ENCODE measurements at regions not wholly inside any gene's neighbourhood (a gene's known extent, or its start where the extent isn't known, plus 50 kb on each side); places are given as distances from the start of the nearest gene placed in this dataset.

DNA sequence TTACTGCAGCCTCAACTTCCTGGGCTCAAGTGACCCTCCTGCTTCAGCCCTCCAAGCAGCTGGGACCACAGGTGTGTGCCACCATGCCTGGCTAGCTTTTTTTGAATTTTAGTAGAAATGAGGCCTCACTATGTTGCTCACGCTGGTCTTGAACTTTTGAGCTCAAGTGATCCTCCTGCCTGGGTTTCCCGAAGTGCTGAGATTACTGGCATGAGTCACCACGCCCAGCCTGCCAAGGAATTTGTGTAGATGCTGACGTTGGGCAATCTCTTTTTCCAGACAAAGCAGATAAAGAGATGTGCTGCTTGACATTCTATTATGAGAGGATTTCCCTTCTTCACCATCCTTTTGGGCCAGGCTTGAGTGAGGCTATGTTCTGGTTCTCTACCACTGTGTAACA lies 254.5 kb upstream of the RPS6KA3 start:
- no peak for DNase-seq (ENCODE audit: low read depth)

DNA sequence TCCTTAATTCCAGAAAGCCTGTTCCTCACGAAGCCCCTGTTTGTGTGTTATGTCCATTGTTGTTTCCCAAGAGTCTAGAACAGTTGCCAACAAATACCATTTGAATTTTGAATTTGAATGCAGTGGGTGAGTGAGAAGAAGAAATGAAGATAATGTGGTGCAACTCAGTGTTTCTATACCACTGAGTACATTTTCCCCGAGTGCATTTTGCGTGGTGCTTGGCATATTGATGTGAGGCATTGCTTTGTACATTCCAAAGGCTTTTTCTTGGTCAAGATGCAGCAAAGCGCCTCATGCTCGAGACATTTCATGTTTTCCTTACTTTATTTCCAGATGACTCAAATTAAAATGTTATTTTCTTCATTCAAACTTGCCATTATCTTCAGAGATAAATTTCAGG lies 253.1 kb upstream of the RPS6KA3 start:
- DNase-seq (ENCODE audit: low read depth): no peak

DNA sequence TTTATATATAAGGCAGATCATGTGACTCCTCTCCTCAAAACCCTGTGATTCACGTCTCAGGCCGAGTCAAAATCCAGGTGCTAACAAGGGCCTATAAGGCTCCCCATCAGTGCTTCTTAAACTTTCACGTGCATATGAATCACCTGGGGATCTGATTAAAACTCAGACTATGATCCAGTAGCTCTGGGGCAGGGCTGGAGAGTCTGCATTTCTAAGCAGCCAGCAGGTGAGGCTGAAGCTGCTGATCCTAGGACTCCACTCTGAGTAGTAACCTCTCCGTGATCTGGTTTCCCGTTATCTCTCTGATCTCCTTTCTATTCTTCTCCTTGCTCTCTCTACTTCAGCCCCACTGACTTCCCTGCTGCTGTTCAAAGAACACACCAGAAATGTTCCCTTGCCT lies 252.4 kb upstream of the RPS6KA3 start:
- no peak for DNase-seq (ENCODE audit: low read depth)

DNA sequence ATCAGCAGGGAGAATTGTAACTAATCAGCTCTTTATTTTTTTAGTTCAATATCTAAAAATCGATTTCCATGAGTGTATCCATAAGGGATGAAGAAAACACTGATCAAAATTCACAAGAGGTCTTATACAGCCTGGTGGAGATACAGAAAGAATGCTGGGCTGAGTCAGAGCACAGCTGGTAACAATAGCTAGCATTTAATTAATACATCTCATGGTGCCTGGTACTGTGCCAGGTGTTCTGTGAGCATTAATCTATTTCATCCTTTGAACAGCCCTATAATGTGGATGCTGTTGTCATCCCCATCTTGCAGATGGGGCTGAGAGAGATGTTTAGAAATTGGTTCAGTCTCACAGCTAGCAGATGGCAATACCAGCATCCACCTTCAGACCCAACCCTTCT lies 250.9 kb upstream of the RPS6KA3 start:
- no peak for DNase-seq (ENCODE audit: low read depth)

DNA sequence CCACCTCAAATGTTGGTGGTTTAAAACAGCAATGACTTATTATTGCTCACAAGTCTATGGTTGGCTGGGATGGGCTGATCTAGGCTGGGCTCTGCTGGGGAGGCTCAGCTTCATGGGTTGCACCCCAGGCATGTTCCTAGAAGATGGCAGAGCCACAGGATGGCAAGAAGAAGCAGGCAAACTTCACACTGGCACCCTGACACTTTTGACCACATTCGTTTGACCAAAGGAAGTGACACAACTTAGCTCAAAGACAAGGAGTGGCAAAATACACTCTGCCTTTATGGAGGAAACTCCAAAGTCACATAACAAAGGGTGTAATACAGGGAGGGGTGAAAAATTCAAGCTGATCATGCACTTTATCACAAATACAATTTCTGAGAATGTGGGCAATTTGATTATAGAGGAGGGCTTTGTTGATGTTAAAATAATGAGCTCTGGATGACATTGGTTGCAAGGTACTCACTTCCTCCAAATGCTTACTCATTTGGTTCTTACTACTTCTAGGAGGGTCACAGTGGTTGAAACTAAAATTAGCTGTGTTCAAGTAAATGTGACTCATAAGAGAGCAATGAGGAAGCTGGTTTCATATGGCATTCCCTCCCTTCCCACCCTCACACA lies 249.2 kb upstream of the RPS6KA3 start:
- no peak for DNase-seq (ENCODE audit: low read depth)

DNA sequence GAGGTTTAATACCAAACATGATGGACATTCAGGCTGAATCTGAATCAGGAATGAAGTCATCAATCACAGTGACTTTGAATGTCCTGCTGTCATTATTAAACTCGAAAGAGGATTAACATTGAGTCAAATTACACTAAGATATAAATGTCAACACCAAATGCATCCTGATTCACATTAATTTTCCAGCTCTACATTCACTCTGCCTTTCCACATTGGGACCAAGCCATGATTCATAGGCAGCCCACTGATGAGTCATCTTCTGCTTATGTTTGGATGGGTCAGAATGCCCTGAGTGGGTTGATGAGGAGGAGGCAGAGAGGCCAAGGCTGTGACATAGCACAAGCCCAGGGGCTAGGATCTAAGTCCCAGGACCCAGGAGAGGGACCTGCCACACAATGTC lies 247.6 kb upstream of the RPS6KA3 start:
- DNase-seq (ENCODE audit: low read depth): no peak

DNA sequence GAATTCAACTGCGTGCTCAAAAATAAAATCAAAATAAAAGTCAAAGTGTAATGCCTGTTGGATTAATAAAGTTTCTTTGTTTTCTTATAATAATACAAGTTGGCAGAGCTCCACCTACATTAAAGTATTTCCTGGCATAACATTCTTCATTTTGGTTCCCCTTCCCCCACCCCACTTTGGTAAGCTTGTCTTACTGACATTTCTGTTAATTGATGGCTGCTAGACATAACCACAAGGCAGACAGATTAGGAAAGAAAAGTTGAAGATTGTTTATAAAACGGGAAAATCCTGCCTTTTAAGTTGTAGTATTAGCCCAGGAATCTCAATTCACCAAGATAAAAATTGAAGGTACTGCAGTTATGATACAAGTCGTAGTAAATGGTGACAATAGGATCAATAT lies 246.5 kb upstream of the RPS6KA3 start:
- DNase-seq (ENCODE audit: low read depth): no peak

DNA sequence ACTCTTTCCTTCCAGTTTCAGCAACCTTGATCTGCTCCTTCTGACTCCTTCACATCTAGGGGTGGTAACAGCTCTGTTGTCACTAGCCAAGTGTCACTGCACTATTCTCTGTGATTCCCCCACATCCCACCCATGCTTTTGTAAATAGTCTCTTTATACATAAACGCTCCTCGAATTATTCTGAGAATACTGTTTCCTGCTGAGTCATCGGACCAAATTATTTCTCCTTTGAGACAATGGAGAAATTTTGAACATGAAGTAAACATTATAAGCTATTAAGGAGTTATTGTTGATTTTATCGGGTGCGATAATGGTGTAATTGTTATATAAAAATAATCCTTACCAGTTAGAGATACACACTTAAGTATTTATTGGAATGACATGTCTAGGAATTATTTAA lies 245.1 kb upstream of the RPS6KA3 start:
- DNase-seq (ENCODE audit: low read depth): no peak

DNA sequence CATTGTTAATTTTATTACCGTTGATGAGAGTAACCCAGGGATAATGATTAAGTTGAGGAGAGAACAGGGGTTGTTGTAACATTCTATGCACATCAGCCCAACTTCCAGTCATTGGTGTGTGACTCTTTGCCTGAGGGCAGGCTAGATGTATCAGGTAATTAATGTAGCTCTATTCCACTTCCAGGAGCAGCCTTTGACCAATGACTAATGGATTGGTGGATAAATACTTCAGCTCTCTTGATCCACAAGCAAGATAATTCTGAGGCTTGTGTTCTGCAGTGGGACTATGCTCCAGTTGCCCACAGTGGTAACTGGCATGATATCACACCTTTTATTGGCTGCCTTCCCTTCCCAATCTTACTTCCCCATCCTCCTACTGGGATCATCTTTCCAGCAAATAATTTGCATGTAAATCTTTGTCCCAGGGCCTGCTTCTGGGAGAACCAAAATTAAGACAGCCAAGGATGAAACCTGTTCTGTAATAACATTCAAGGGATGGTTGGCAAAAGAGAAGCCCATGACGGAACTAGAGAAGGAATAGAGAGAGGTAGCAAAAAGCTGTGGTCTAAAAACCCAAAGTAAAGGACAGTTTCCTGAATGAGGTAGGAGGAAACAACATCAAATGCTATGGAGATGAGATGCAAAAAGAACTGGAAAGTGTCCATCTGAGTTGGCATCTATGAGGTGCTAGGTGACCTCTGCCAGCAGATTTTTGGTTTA lies 241.4 kb upstream of the RPS6KA3 start:
- no peak for DNase-seq (ENCODE audit: low read depth)

DNA sequence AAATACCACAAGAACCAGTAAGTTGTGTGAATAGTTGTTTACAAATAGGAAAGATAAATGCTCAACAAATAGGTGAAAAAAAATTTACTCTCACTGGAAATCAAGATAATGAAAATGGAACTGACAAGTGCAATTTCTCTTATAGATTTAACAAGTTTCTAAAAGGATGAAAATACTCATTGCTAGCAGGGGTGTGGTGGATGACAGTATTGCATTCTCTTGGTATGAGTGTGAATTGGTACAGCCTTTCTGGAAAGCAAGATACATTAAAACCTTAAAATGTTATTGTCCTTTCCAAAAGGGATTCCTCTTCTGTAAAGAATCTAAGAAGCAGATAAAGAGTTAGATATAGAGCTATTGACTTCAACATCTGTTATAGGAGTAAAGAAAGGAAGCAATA lies 240.0 kb upstream of the RPS6KA3 start:
- no peak for DNase-seq (ENCODE audit: low read depth)

DNA sequence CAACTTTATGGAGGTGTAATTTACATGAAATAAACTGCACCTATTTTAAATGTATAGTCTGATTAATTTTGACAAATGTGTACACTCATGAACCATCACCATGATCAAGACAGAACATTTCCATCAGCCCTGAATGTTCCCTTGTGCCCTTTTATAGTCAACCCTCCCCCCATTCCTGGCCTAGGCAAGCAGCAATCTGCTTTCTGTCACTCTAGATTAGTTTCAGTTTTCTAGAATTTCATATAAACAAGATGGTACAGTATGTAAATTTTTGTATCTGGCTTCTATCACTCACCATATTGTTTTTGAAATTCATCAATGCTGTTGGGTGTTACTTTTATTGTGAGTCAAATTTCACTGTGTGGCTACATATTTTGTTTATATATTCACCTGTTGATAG lies 234.2 kb upstream of the RPS6KA3 start:
- no peak for DNase-seq (ENCODE audit: low read depth)

DNA sequence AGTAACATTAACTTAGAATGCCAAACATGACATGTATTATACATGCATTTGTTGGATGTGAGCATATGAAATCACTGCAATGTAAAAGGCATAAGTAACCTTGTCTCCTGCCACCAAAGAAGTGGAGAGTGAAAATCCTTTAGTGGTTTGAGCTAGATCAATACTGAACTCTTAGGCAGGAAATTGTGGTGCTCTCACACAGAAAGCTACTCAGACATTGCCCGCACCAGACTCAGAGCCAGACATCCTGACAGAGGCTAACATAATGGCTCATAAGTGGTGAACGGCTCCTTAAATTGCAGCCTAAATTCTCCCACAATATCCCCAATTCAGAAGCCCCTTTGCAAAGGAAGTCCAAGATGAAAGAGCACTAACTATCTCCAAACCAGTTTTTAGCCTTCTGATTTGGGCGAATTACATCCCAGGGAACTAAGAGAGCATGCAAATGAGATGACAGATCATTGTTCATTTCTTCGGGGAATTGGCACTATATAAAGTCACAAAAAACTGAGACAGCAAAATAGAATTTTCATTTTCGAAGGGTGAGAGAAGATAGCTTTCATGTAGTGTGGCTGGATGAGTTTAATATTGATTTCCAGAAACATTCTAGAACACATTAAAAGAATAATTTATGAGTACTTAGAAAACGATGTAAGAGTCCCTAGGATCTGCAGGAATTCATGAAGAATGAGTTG lies 233.6 kb upstream of the RPS6KA3 start:
- no peak for DNase-seq (ENCODE audit: low read depth)

DNA sequence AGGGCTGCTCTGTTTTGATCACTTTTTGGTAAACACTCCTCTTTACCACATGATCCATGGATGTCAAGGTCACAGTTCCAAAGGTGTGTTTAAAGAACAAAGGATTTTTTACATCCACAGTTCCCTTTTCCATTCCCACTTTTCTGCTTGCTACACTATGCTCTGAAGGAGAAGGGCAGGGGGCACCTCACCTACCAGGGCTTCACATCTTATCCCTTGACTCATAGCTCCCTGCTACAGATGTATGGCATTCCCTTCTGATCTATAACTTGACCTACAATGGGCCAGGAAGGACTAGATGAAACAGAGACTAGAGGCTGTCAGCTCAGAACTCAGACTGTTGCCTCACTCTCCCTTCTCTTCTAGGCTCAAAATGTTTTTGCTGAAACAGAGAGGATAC lies 233.1 kb upstream of the RPS6KA3 start:
- DNase-seq (ENCODE audit: low read depth): no peak

DNA sequence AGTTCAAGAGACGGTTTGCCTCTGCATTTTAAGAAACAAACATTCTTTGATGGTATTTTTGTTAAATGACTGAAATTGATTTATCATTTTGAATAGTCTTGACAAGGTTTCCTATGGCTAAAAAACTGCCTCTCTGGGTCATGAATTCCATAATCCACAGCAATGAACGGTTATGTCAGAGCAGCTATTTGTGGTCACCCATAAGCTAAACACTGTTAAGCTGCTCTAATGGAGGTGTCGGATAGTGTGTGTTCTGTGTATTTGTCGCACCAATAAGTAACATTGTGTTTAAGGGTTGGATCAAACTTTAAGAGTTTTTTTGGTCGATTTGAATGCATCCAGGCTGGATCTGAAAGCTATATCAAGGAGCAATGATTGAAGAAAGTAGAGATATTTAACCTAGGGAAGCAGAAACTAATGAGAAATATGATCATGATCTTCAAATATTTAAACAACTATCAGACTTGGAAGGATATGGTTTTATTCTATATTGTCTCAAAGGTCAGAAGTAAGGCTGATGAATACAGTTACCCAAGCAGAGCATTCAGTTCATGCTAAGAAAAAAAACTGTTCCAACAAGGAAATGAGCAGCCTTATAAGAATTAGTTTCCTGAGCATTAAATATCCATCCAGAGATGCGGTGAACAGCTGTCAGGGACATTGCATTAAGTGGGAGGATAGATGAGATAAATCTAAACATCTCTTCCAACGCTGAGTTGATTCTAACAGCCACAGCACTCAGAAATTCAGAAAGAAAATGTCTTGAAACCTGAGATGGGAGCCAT lies 232.3 kb upstream of the RPS6KA3 start:
- DNase-seq (ENCODE audit: low read depth): no peak

DNA sequence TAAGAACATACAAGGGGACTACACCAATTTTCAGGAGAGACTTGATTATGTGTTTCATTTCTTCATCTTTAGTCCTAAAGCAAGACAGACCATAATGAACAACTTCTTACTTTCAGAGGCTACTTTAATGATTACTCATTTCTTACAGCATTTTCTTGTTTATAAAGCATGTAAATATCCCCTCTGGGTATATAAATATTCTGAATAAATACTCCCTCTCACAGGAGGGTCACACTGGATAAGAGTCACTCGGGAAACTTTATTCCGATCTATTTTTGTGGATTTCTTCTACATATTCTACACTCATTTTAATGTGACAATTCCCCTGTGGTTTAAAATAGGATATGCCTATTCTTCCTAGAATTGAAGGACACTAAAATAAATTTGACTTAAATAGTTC lies 228.9 kb upstream of the RPS6KA3 start:
- DNase-seq (ENCODE audit: low read depth): no peak

DNA sequence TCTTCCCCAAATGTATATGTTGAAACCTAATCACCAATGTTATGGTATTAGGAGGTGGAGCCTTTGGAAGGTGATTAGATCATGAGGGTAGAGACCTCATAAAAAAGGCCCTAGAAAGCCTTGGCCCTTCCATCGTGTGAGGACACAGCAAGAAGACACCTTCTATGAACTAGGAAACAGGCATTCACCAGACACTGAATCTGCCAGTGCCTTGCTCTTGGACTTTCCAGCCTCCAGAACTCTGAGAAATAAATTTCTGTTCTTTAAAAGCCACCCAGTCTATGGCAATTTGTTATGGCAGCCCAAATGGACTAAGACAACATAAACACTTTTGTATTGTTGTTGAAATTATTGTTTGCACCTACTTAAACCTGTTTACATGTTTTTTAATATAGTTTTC lies 221.8 kb upstream of the RPS6KA3 start:
- DNase-seq (ENCODE audit: low read depth): no peak

DNA sequence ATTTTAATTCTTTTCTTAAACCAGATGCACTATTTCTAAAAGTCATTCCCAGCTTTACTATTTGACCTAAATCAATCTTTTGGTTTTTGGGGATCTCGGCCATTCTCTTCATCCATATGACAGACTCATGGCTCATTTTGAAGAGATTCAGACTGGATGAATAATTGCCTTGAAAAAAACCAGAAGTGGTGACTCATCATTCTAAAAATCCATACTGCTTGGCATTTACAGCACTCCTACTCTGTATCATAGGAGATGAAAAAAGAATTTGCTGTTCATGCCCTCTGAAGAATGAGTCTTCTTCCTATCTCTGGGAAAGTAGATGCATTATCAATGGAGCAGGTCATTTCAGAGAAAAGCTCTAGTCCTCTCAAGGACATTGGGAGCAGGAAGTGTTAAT lies 220.5 kb upstream of the RPS6KA3 start:
- DNase-seq (ENCODE audit: low read depth): no peak

DNA sequence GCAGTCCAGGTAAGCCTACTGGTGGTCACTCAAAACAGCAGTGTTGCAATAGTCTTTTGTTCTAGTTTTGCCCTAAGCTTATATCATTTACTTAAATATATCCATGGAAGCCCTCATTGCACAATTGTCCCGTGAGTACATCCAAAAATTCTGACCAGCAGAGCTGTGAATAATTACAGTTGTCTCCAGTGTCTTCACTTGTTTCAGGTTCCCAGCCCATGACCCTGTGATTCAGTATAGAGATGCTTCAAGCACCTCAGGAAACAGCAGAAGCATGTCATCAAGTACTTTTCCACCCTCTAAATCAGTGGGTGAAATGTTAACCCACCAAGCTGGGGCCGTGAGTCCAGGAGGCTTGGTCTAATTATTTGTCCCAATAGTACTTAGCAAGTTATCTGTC lies 214.9 kb upstream of the RPS6KA3 start:
- no peak for DNase-seq (ENCODE audit: low read depth)

DNA sequence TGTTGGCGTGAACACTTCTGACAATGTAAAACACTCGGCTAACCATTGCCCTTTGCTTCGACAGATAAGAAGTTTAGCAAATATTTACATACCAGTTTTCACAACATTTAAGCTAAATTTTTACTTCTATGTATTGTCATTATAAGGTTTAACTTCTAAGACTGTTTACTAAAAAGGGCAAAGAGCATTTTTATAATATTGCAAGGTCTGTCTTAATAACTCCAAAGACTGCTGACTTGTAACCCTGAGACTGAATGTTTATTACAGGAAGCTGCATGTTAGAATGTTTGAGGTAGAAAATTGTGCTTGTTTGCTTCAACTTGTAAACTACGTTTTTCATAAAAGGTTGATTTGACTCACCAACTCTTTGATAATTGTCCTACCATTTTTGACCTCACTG lies 213.2 kb upstream of the RPS6KA3 start:
- no peak for DNase-seq (ENCODE audit: low read depth)

DNA sequence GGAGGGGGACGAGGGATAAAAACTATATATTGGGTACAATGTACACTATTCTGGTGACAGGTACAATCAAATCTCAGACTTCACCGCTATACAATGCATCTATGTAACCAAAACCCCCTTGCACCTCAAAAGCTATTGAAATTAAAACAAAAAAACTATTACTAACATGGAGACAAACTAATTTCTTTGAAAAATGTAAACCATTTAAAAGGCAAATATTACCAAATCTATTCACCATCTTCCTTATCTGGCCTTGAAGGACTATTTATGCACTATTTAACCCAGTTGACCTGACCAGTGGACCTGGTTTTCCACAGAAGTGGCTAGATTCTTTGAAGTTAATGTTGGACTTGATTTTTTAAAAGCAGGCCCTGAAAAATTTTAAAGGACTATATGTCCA lies 212.3 kb upstream of the RPS6KA3 start:
- DNase-seq (ENCODE audit: low read depth): no peak

DNA sequence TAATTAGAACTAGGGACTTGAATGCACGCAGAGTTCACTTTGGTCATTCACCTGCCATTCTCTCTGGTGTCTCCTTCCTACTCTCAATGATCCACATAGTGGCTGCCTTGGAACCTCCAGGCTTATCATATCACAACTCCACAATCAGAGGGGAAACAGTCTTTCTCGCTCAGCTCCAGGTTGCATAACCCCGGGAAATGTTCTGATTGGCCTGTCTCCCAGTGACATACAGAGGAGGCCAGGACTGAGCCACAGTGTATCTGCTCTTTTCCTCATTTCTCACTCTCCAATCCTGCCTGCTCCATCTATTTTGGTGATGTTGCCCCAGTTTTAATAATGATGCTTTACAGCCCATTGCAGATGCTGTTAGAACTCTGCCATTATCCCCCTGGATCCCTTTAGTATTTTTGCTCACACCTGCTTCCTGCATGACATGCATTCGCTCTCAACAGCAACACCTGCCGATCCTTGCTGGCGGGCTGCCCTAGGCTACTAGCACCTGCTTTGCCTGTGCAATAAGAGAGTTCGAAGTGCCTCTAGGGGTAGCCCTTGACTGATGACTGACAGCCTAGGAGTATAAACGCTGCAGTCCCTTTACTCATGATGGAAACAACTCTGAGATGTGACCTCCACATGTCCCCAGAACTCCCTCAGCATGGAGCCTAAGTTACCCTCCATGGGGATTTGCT lies 211.3 kb upstream of the RPS6KA3 start:
- DNase-seq (ENCODE audit: low read depth): no peak

DNA sequence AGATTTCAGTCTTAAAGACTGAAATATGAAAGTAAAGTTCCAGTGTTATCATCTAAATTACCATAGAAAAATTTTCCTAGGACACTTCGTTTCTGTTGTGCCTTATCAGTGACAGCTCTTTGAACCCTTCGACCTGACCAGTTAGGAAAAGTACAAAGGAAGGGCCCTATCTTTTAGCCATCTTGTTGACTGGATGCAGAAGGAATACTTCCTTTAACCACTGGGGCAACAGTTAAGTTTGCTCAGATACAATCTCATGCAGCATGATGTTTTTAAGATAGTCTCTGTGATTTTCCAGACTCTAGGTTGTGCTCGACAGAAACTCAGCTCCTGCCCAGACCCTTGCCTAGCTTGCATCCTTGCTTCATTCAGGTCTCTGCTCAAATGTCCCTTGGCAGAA lies 210.5 kb upstream of the RPS6KA3 start:
- DNase-seq (ENCODE audit: low read depth): no peak
